ELR (cell line): ENCODE measurements at regions not wholly inside any gene's neighbourhood (a gene's known extent, or its start where the extent isn't known, plus 50 kb on each side); places are given as distances from the start of the nearest gene placed in this dataset.

ENCODE experiments used
- DNase-seq: peaks from one replicate; pipeline ENCODE4 v3.0.0-alpha.2; 2015; ENCODE audit warnings: low read depth

DNA sequence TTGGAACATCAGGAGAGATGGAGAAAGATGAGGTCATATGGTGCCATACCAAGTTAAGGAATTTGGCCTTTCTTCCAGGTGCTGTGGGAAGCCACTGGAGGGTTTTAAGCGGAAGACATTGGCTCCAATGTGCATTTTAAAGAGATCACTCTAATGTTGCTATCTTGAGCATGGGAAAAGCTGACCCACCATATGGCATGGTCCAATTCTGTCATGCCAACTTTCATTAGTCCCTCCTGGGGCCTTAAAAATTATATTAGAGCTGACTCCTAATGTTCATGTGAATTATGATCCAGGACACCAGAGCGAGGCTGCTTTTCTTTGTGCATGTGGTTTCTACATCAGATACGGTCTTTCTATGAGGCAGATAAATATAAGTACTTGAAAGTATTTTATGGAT lies 335.0 kb upstream of the TSHZ2 start:
- DNase-seq = no peak

DNA sequence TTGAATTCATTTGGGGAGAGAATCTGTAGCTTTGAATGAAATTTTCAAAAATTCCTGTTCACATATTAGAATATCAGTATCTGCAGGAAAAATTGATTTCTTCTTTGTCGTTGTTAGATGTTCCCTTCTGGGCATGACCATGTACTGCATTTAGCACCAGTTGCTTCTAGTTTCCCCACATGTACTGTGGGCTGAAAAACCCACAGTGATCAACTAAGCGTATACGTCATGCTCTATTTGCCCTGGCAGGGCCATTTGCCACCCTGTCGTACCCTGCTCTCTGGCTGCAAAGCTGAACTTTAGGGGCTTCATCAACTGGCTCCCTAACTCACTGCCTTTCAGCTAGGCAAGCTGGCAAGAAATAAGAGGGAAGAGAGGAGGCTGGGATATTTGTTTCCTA lies 340.7 kb upstream of the TSHZ2 start:
- DNase-seq = no peak

- DNase-seq = no peak
Observed at GRCh38 chr20:52630138-52630537, 342.0 kb upstream of the TSHZ2 start.

GRCh38 chr20:52624281-52624680 lies 347.9 kb upstream of the TSHZ2 start:
- DNase-seq = no peak

DNA sequence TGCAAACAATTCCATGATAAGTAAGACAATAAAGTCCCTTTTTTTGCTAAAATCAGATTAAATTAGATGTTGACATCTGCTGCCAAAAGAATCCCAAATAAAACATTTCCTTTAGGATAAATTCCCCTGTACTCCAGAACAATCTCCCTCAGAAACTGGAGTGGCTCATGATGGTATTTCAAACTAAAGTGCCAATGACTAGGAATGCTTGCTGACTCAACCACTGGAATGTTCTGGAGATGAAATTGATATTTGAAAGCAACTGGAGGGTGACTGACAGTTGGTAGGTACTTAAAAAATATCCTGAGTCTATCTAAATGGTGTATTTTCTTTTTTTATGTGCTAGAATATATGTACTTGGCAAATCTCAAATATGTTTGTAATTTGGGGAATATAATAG lies 350.1 kb upstream of the TSHZ2 start:
- no peak for DNase-seq

GRCh38 chr20:52621401-52621800 lies 350.8 kb upstream of the TSHZ2 start:
- DNase-seq = no peak

- no peak for DNase-seq
Observed at GRCh38 chr20:52619671-52620070, 352.5 kb upstream of the TSHZ2 start.

- DNase-seq = no peak
Observed at GRCh38 chr20:52619101-52619500, 353.1 kb upstream of the TSHZ2 start.

DNA sequence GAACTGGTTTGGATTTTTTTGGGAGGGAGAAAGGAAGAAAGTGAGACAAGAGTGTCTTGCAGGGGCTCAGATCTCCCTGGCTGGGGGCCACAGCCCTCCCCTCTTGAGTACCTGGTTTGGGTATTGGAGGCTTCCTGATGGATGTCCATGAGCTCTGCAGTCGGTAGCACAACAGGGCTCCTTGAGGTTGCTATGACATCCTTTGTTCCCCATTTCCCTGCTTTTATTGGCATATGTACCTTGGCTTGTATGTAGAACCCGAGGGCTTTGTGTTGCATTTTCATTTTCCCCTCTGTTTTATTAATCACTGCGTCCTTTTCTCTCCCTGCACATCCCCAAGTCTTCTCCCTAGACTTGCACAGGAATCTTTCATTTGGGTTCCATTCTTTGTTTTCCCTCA lies 355.5 kb upstream of the TSHZ2 start:
- no peak for DNase-seq

- no peak for DNase-seq
Observed at GRCh38 chr20:52614051-52614863, 357.9 kb upstream of the TSHZ2 start.

GRCh38 chr20:52612046-52612632 lies 360.0 kb upstream of the TSHZ2 start:
- DNase-seq = no peak

DNA sequence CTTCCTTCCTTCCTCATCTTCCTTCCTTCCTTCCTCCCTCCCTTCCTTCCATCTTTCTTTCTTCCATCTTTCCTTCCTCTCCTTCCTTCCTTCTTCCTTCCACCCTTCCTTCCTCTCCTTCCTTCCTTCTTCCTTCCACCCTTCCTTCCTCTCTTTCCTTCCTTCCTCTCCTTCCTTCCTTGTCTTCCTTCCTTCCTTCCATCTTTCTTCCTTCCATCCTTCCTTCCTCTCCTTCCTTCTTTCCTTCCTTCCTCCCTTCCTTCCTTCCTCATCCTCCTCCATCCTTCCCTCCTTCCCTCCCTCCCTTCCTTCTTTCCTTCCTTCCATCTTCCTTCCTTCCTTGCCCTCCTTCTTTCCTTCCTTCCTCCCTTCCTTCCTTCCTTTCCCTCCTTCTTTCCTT lies 361.4 kb upstream of the TSHZ2 start:
- no peak for DNase-seq

DNA sequence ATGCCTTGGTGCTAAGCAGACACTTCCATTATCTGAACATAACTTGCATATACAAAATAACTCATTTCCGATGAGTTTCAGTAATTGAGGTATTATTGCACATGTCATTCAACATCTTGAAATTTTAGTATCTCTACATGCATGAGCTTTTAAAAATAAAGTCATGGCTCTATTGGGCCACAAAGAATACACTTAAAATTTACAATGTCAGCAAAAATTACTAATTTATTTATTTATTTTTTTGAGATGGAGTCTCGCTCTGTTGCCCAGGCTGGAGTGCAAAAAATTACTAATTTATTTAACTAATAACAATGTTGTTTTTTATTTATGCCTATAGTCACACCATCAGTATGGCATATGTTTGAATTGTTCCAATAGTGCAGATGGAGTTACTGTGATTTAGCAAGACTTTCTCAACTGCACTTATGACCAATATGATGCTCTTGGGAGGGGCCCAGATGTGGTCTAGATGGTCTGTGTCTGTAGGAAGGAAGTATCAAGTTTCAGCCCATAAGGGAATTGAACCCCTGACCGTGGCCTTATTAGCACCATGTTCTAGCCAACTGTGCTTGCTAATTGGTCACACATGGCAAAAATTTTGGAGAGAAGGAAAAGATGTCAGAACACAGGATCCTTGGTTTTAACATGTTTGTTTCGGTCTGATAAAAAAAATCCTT lies 370.7 kb upstream of the TSHZ2 start:
- no peak for DNase-seq

DNA sequence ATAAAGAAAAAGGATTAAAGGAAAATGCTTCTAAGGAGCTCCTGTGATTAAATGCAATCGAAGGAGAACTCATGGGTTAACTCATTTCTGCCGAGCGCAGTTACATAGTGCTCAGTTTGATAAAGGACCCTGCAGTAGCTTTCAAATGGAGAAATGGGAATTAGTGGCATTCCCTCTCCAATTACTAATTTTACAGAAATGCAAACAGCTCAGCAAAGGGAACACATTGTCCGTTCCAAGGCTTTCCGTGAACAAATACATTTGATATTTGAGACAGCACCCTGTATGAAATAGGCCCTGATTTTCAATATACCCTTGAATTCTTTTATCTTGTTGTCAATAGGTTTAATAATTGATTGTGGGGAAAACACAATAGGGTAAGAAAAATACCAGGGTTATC lies 375.9 kb upstream of the TSHZ2 start:
- no peak for DNase-seq

DNA sequence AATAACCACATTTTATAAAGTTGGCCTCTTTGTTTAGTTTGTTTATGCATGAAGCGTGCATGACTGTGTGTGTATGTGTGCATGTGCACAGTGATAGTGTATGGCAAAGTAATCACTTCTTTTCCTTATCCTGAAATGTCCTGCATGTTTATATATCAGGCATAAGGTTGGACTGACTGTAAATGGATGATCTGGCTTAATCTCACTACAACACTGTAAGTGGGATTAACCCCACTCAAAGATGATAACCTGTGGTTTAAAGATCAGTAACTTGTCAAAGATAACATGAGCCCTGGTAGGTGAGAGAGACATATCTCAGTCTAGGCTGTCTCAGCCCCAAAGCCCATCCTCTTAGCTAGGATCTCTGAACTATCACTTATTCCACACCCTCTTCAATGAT lies 376.6 kb upstream of the TSHZ2 start:
- DNase-seq = no peak

DNA sequence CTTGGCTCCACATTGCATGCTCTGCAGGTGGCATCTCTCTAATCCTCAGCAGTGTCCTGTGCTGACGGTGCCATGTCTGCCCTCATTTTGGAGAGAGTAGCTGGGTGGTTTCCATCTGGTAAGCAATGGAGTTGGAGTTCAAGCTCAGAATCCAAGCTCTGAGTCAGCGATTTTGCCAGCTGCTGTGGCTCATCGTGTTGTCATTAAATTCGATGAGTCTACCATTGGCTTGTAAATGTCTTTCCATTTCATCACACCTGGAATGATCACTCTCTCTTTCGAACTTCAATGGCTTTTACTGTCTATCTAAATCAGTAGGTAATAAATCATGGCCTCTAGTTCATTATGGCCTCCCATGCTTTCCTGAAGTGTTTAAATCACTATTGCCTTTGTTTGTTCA lies 378.5 kb upstream of the TSHZ2 start:
- DNase-seq = no peak

- DNase-seq = no peak
Observed at GRCh38 chr20:52592567-52592966, 379.6 kb upstream of the TSHZ2 start.

DNA sequence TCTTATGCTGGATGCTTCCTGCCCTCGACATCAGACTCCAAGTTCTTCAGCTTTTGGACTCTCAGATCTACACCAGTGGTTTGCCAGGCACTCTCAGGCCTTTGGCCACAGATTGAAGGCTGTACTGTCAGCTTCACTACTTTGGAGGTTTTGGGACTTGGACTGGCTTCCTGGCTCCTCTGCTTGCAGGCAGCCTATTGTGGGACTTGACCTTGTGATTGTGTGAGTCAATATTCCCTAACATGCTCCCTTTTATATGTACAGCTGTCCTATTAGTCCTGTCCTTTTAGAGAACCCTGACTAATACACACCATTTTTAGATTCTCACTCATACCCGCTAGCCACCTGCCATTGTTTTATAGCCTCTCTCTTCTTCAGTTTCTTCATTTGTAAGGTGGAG lies 382.1 kb upstream of the TSHZ2 start:
- no peak for DNase-seq

GRCh38 chr20:52589251-52589812 lies 382.8 kb upstream of the TSHZ2 start:
- DNase-seq = no peak

DNA sequence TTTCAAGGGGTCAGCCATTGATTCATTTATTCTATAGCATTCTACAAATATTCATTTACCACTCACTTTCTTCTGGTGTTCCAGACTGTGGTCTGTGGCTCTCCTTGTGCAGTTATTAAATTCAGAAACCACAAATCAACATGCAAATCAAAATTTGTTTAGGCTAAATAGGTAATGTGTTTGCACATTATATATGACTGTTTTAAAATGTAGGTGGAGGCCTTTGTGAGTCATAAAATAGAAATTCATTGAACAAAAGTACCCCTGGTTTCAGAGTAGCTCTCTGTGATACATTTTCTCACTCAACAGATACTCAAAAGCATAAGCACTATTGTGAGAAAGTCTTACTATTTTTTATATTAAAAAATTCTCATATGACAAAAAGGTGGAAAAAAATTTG lies 385.5 kb upstream of the TSHZ2 start:
- DNase-seq = no peak

DNA sequence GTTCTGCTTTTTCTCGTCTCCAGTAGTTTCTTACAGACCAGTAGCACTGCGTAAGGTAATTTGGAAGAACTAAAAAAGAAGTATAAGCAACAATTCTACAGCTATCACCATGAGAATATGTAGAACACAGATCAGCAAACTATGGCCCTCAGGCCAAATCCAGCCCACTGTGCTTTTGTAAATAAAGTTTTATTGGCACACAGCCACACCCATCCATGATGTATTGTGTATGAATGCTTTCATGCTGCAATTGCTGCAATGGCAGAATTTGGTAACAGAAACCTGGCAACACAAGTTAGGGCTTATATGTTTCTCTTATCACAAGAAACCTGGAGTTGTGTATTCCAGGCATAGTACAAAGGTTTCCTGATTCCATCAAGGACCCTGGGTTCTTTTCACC lies 386.8 kb upstream of the TSHZ2 start:
- no peak for DNase-seq

DNA sequence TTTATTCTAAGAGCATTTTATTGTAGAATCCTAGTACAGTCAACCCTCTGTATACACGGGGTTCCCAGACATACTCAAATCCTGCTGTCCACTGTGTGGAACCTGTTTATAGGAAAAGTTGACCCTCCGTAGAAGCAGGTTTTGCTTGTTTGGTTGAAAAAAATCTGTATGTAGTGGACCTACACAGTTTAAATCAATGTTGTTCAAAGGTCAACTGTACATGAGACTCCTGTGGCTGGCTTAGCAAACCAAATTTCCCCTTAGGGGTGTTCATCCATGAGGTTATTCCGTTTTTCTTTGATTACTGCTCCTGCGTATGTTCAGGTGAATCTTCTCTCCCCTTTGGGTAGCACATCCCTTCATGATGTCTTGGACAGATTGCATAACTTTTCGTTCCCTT lies 387.0 kb upstream of the ZFP64 start:
- DNase-seq = no peak

DNA sequence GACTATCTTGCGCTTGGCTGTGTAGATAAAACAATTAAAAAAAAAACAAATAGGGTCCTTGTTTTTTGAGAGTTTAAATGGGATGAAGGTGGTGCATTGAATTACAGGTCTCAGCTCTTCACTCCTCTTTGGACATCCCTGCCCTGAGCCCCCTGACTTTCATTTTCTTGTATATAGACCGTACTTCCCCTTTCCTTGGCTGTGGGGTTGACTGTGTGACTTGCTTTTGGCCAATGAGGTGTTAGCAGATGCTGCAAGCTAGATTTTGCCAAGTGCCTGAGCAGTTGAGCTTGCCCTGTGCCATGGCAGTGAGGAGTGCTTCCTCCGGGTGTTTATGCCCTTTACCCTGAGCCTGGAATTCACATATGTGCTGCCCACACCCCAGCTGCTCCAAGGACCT lies 386.1 kb upstream of the ZFP64 start:
- DNase-seq = no peak
